Posterior vena cava (tissue), 2 donors: ENCODE measurements at regions not wholly inside any gene's neighbourhood (a gene's known extent, or its start where the extent isn't known, plus 50 kb on each side); places are given as distances from the start of the nearest gene placed in this dataset.

Source experiments
- DNase-seq: peaks from one replicate; pipeline ENCODE4 v3.0.0-alpha.2; 2020; ENCODE audit warnings: low spot score
- intact Hi-C, 2 donors: fragments of 100-400 bp; cut with DNase I; formaldehyde crosslinking; loops; one replicate each; pipeline versions ENCODE4 v1.14.1 to v1.14.2; 2022 to 2023
- donor health status: DM: yes; HTN: yes; CAD: no.
- donor health status: DM: yes; HTN: yes; CAD: no.

GRCh38 chr1:230008721-230009120, 58.3 kb upstream of the GALNT2 start:
- intact Hi-C loops, result no loop called here
- no peak for DNase-seq

GRCh38 chr1:230009611-230010313, 57.3 kb upstream of the GALNT2 start:
- intact Hi-C loops, result no loop called here
- no peak for DNase-seq

GRCh38 chr1:230010603-230011332, 56.3 kb upstream of the GALNT2 start:
- no peak for DNase-seq
- intact Hi-C loops, result no loop called here

- no peak for DNase-seq
- intact Hi-C loops, result no loop called here
Observed at GRCh38 chr1:230011333-230012092, 55.5 kb upstream of the GALNT2 start.

- intact Hi-C loops, result no loop called here
- DNase-seq, result no peak
Observed at GRCh38 chr1:230012093-230012393, 55.0 kb upstream of the GALNT2 start.

GRCh38 chr1:230012741-230013140, 54.3 kb upstream of the GALNT2 start:
- intact Hi-C loops, result no loop called here

GRCh38 chr1:230016159-230016558, 50.9 kb upstream of the GALNT2 start:
- intact Hi-C loops, result no loop called here
- no peak for DNase-seq

More at GRCh38 chr1:230012741-230013140, 54.3 kb upstream of the GALNT2 start:
- no peak for DNase-seq
